Ascending aorta (tissue), 2 donors: ENCODE measurements at regions not wholly inside any gene's neighbourhood (a gene's known extent, or its start where the extent isn't known, plus 50 kb on each side); places are given as distances from the start of the nearest gene placed in this dataset.

Experiments used
- DNase-seq, 2 donors: peaks; one replicate each; pipeline ENCODE4 v3.0.0-alpha.2; 2019; ENCODE audit warnings: low spot score in 2 of 2
- H3K27ac ChIP-seq, 2 donors: fragments of 200-600 bp; sonication (generic); one replicate each; pipeline ENCODE4 v1.5.1; 2016 to 2017; ENCODE audit warnings: mild to moderate bottlenecking in 1 of 2
- H3K27me3 ChIP-seq: fragments of 200-600 bp; sonication (generic); one replicate; pipeline ENCODE4 v1.5.1; 2017
- H3K36me3 ChIP-seq, 2 donors: fragments of 200-600 bp; sonication (generic); one replicate each; pipeline ENCODE4 v1.5.1; 2016
- H3K4me1 ChIP-seq, 2 donors: fragments of 200-600 bp; sonication (generic); one replicate each; pipeline ENCODE4 v1.5.1; 2016 to 2017; ENCODE audit warnings: mild to moderate bottlenecking in 1 of 2
- H3K4me3 ChIP-seq, 2 donors: fragments of 200-600 bp; sonication (generic); one replicate each; pipeline ENCODE4 v1.5.1; 2016 to 2017; ENCODE audit warnings: mild to moderate bottlenecking in 1 of 2
- H3K9me3 ChIP-seq, 2 donors: fragments of 200-600 bp; sonication (generic); one replicate each; pipeline ENCODE4 v1.5.1; 2016
- CTCF ChIP-seq, 3 experiments: fragments of 200-600 bp in 2 of 3; fragments of 450-650 bp in 1 of 3; sonication (generic) in 2 of 3; IDR thresholded peaks; one replicate each; pipeline ENCODE4 v1.5.1; 2016 to 2019; ENCODE audit warnings: antibody characterized with exemption in 3 of 3, mild to moderate bottlenecking in 1 of 3, moderate library complexity in 1 of 3
- intact Hi-C: fragments of 100-400 bp; cut with DNase I; formaldehyde crosslinking; loops from one replicate; pipeline ENCODE4 v1.15.1; 2023

- no peak for DNase-seq
- Histone ChIP-seq H3K9me3 (no peaks in the 10 kb centered on the region), H3K27me3 (no peaks in the 10 kb centered on the region), H3K36me3 (no peaks in the 10 kb centered on the region), H3K4me1 (no peaks in the 10 kb centered on the region), H3K27ac (no peak overlapping the region), H3K4me3 (no peak overlapping the region)
- intact Hi-C loops: no loop called here
- TF ChIP-seq CTCF (IDR thresholded peaks at IDR 0.05): no peak
These were observed 416.1 kb upstream of the LMCD1 start for GRCh38 chr3:8085498-8085897.

DNA sequence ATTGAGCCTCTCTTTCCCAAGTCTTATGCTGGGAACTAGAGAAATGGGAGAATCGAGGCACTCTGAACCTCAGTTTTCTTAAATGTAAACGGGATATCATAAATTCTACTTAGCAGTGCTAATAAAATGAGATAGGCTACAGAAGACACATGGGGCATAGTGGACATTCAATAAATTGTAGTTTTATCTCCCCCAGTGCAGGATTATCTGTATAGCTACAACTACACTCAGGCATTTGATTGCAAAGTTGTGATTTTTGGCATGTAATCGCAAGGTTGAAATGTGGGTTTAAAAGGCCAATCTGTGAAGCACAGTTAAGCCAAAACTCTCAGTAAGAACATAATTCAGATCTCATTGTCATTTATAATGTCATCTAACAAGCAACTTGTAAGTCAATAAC lies 413.7 kb upstream of the LMCD1 start:
- H3K27me3 ChIP-seq: no peaks in the 10 kb centered on the region
- intact Hi-C loops: no loop called here
- no peak overlapping the region for H3K27ac ChIP-seq
- no peak overlapping the region for H3K4me3 ChIP-seq
- no peak for DNase-seq
- H3K9me3 ChIP-seq: no peaks in the 10 kb centered on the region
- no peaks in the 10 kb centered on the region for H3K36me3 ChIP-seq
- no peaks in the 10 kb centered on the region for H3K4me1 ChIP-seq
- no peak for TF ChIP-seq CTCF (IDR thresholded peaks at IDR 0.05)

- H3K4me3 ChIP-seq: no peak overlapping the region
- TF ChIP-seq CTCF (IDR thresholded peaks at IDR 0.05): no peak
- H3K27me3 ChIP-seq: no peaks in the 10 kb centered on the region
- H3K36me3 ChIP-seq: no peaks in the 10 kb centered on the region
- no peaks in the 10 kb centered on the region for H3K9me3 ChIP-seq
- H3K4me1 ChIP-seq: no peaks in the 10 kb centered on the region
- intact Hi-C loops: no loop called here
- no peak overlapping the region for H3K27ac ChIP-seq
- no peak for DNase-seq
These were observed 407.2 kb upstream of the LMCD1 start for GRCh38 chr3:8094415-8094814.

DNA sequence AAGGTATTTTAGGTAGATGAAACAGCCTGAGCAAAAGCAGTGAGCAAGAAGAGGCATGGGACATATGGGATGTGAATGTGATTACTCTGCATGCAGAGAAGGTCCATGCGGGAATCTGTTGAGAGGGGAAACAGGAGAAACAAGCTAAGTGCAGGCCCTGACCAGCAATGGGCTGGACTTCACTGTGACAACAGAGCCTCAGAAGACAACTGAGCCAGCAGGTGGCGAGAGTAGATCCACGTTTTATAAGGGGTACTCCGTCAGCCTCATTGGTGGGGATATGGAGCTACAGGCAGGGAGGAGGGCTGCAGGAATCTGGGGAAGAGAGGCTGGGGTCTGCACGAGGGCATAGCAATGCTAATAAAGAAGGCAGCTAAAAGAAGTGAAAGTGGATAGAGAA lies 405.9 kb upstream of the LMCD1 start:
- H3K27ac ChIP-seq: no peak overlapping the region
- H3K36me3 ChIP-seq: no peaks in the 10 kb centered on the region
- no peaks in the 10 kb centered on the region for H3K27me3 ChIP-seq
- TF ChIP-seq CTCF (IDR thresholded peaks at IDR 0.05): no peak
- intact Hi-C loops: no loop called here
- no peak overlapping the region for H3K4me3 ChIP-seq
- no peak for DNase-seq
- no peaks in the 10 kb centered on the region for H3K9me3 ChIP-seq
- no peaks in the 10 kb centered on the region for H3K4me1 ChIP-seq

GRCh38 chr3:8097690-8098089 lies 403.9 kb upstream of the LMCD1 start:
- no peak for TF ChIP-seq CTCF (IDR thresholded peaks at IDR 0.05)
- no peak for DNase-seq
- Histone ChIP-seq H3K27me3 (no peaks in the 10 kb centered on the region), H3K27ac (no peak overlapping the region), H3K4me1 (no peaks in the 10 kb centered on the region), H3K4me3 (no peak overlapping the region), H3K9me3 (no peaks in the 10 kb centered on the region), H3K36me3 (no peaks in the 10 kb centered on the region)
- intact Hi-C loops: no loop called here

- Histone ChIP-seq H3K4me1 (no peaks in the 10 kb centered on the region), H3K27ac (no peak overlapping the region), H3K9me3 (no peaks in the 10 kb centered on the region), H3K4me3 (no peak overlapping the region), H3K27me3 (no peaks in the 10 kb centered on the region), H3K36me3 (no peaks in the 10 kb centered on the region)
- TF ChIP-seq CTCF (IDR thresholded peaks at IDR 0.05): no peak
- intact Hi-C loops: no loop called here
- no peak for DNase-seq
These were observed 397.7 kb upstream of the LMCD1 start for GRCh38 chr3:8103954-8104353.
